HG03045 (cell line): ENCODE measurements at regions not wholly inside any gene's neighbourhood (a gene's known extent, or its start where the extent isn't known, plus 50 kb on each side); places are given as distances from the start of the nearest gene placed in this dataset.
"Not testable (repeated sequence)": the region's sequence is repeated elsewhere in the genome, so short reads cannot be mapped to it uniquely, and the experiment has no call there.

Experiments used
- ATAC-seq: cut with Tn5 transposase; IDR thresholded peaks from one replicate; pipeline ENCODE4 v1.9.1; 2021; ENCODE audit warnings: mild to moderate bottlenecking, moderate library complexity; ENCODE audit not compliant: unreplicated experiment

- ATAC-seq = no peak
Measured at GRCh38 chr13:48583859-48584311, 51.0 kb upstream of the RCBTB2 start.

- ATAC-seq = no peak
Measured at GRCh38 chr13:48585456-48585840, 52.6 kb upstream of the RCBTB2 start.

GRCh38 chr13:48586591-48587103 is 53.8 kb upstream of the RCBTB2 start:
- ATAC-seq = no peak

- ATAC-seq = no peak
Measured at GRCh38 chr13:48588120-48588519, 55.2 kb upstream of the RCBTB2 start.

- ATAC-seq = no peak
Measured at GRCh38 chr13:48590141-48590901, 57.4 kb upstream of the RCBTB2 start.

DNA sequence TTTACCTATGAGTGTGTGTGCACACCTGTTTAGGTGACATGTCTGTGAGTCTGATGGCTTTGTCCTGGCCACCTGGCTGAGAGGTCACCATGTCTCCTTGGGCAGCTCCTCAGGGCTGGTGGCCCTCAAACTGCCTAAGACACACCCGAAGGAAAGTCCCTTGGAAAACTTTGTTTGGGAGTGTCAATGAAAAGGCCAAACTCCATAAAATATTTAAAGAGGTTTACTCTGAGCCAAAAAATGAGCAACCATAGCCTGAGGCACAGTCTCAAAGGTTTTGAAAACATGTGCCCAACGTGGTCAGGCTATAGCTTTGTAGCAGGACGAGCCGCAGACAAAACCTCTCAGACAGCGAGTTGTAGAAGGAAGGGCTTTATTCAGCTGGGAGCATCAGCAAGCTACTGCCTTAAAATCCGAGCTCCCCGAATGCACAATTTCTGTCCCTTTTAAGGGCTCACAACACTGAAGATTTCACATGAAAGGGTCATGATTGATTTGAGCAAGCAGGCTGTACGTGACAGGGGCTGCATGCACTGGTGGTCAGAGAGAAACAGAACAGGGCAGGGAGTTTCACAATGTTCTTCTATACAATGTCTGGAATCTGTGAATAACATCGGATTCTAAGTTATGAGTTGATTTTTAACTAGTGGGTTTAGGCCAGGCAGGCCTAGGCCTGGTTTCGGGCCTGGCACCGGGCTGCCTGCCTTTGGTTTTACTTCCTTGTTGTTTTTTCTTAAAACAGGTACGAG is 58.4 kb upstream of the RCBTB2 start:
- not testable (repeated sequence) for ATAC-seq

DNA sequence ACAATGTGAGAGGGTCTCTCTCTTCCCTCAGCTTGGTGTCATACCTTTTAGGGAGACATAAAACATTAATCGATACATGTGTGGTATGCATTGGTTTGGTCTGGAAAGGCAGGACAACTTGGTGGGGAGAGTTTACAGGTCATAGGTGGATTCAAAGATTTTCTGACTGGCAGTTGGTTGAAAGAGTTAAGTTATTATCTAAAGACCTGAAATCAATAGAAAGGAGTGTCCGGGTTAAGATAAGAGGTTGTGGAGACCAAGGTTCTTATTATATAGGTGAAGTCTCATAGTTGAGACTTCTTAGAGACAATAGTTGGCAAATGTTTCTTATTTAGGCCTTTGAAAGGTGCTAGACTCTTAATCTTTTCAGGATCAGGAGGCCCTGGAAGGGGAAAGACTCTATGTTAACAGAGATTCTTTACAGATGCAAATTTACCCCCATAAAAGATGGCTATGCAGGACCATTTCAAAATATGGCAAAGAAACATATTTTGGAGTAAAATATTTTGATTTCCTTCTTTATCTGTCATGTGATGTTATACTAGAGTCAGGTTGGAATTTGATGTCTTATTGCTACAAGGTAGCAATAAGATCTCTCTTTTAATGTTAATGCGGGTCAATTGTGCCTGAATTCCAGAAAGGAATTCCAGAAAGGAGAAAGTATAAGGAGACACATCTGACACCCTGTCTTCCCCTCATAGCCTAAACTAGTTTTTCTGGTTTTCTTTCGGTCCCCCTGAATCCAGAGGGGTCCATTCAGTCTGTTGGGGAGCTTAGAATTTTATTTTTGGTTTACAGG is 59.2 kb upstream of the RCBTB2 start:
- no peak for ATAC-seq

DNA sequence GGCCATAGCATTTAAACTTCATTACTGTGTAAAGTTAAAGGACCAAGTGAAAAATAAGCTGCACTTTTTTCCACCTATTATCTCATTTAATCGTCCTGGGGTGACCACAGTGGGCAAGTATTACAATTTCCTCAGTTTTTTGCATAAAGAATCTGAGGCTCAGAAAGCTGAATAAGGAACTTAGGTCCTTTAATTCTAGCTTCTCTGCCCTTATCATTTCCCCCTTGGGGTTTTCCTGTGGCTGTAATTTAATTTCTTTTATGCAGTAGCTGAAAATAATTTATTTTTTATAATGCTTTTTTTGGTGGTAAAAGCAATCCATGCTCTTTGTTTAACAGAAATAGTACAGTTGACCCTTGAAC is 59.8 kb upstream of the RCBTB2 start:
- no peak for ATAC-seq

- no peak for ATAC-seq
Measured at GRCh38 chr13:48593536-48593935, 60.2 kb upstream of the CYSLTR2 start.

DNA sequence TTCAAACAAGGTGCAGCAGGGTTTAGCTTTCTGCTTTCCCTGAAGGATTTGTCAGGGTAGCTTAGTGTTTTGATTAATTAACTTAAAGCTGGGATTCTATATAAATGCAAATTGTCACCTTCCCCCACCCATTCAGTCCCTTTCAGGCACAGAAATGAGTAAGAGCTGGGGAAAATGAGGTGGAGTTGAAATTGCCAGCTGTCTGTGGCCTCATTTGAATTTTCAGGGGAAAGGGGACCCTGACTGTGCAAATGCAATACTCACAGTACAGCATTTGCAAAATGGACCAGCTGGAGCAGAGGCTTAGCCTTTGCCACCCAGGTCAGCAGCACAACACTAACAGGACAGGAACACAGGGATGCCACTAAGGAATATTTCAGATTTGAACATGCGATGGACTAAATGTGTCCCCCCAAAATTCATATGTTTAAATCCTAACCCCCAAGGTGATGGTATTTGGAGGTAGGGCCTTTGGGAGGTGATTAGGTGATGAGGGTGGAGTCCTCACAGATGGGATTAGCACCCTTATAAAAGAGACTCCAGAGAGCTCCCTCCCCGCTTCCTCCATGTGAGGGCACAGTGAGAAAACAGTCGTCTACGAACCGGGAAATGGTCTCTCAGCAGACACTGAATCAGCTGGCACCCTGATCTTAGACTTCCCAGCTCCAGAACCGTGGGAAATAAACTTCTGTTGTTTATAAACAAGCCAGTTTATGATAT is 59.5 kb upstream of the CYSLTR2 start:
- peak; percentile 70 for ATAC-seq

DNA sequence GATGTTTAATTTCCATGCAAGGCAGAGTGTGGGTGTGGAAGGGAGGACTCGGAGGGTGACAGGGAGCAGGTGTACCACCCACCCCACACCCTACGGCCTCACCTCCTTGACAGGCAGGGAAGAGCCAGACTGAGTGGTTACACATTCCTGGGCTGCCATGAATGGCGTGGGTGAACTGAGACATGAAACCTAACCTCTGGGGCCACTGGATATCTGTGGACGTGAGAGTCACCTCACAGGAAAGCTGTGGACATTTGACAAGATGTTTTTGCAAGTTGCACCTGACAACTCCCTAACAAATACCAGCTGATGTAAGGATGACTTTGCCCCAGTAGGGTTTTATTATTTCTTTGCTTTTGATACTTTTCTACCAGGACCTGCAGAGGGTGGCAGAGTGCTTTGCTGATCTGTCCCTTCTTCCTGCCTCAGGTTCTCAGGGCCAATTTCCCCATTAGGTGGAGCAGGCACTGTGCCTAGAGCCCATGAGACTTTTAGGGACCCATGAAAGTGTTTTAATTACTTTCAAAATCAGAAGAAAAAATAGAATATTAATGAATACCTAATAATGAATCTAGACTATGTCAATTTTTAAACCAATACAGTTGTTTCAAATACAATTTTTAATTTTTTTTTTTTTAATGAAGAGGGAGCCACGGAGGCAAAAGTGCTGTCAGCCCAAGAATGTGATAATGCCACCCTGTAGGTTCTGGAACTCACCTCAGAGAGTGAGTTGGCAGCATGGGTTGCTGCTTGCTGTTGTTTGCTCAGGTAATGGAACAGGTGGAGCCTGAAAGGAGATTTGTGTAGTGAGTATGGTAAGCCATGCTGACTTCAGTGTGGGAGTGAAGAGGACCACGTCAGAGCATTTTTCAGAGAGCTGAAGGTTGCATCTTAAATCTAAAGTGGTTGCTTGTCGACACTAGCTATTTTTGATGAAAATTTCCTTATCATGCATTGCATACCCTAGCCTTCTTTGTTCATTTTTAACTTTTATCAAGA is 58.0 kb upstream of the CYSLTR2 start:
- no peak for ATAC-seq

DNA sequence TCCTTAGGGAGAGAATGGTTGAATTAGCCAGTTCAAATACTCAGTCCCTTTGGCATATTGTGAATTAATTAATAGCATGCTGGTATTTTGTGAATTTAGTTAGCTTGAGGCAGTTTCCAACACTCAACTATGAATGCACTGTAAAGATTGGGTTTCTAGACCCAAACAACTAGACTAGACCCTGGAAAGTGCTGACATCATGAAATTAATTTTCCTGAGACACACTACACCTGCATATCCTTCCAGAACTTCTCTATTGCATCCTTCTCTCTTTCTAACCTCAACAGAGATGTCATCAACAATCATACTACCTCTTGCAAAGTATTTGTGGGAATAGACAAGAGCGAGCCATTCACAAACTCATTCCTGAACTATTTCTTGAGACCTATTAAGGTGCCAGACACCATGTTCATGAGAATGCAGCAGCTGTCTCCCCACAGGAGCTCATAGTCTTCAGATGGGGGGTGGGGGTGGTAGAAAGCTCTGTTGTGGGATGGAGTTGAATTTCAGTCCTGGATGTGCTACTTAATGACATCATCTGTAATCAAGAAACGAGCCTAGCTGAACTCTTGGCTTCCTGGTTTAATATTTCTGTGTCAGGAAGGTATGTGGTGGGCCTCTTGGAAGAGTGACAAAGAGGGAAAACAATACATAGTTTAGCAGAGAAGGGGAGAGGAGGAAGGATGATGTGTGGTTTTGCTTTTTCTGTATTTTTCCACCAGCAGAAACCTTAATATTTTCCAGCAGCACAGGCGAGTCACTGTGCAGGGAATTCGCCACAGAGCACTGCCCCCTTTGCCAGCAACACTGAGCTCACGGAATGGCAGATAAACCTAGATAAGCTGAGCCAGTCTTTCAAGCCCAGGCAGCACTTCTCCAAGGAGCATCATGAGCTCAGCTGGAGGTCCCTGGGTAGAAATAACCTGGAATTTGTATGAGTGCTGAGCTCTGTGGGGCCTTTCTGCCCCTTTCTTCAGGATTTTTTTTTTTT is 53.1 kb upstream of the CYSLTR2 start:
- ATAC-seq = no peak

- no peak for ATAC-seq
Measured at GRCh38 chr13:48602296-48603016, 51.3 kb upstream of the CYSLTR2 start.

GRCh38 chr13:48603375-48603774 is 50.4 kb upstream of the CYSLTR2 start:
- no peak for ATAC-seq
